ENCODE measurements at regions not wholly inside any gene's neighbourhood (a gene's known extent, or its start where the extent isn't known, plus 50 kb on each side); places are given as distances from the start of the nearest gene placed in this dataset.

- TF ChIP-seq CTCF (IDR thresholded peaks at IDR 0.05) (no peak), POLR2A (IDR thresholded peaks at IDR 0.05) (no peak), POLR2AphosphoS5 (IDR thresholded peaks at IDR 0.05) (no peak), EP300 (IDR thresholded peaks at IDR 0.05) (no peak)
Measured at GRCh38 chr5:52710310-52710971, 77.3 kb upstream of the ITGA1 start.

Data from stomach (tissue), 4 donors.